GM12872 (cell line): ENCODE measurements at regions not wholly inside any gene's neighbourhood (a gene's known extent, or its start where the extent isn't known, plus 50 kb on each side); places are given as distances from the start of the nearest gene placed in this dataset.

Experiments used
- CTCF ChIP-seq: IDR thresholded peaks from 3 replicates; pipeline ENCODE4 v1.5.1; 2011; ENCODE audit warnings: low read depth, mild to moderate bottlenecking, low read length, moderate library complexity; ENCODE audit not compliant: insufficient read depth

GRCh38 chr6:120918137-120918536 lies 416.1 kb downstream of the TBC1D32 start:
- no peak for TF ChIP-seq CTCF

- TF ChIP-seq CTCF: no peak
Measured at GRCh38 chr6:120916844-120917243, 417.4 kb downstream of the TBC1D32 start.

GRCh38 chr6:120913486-120913885 lies 420.8 kb downstream of the TBC1D32 start:
- TF ChIP-seq CTCF: no peak

- TF ChIP-seq CTCF: no peak
Measured at GRCh38 chr6:120908767-120909166, 425.5 kb downstream of the TBC1D32 start.

GRCh38 chr6:120903836-120904235 lies 430.4 kb downstream of the TBC1D32 start:
- no peak for TF ChIP-seq CTCF

GRCh38 chr6:120899932-120900331 lies 434.3 kb downstream of the TBC1D32 start:
- TF ChIP-seq CTCF: no peak

- no peak for TF ChIP-seq CTCF
Measured at GRCh38 chr6:120894077-120894476, 440.2 kb downstream of the TBC1D32 start.

- no peak for TF ChIP-seq CTCF
Measured at GRCh38 chr6:120876931-120877330, 457.3 kb downstream of the TBC1D32 start.
